DMS 273 treated with DMSO at 0.1 percent for 48 hours (cell line): ENCODE measurements at regions not wholly inside any gene's neighbourhood (a gene's known extent, or its start where the extent isn't known, plus 50 kb on each side); places are given as distances from the start of the nearest gene placed in this dataset.
"Not testable (repeated sequence)": the region's sequence is repeated elsewhere in the genome, so short reads cannot be mapped to it uniquely, and the experiment has no call there.

Experiments
- DNase-seq: peaks from one replicate; lab custom pipeline; 2025; lab: John Stamatoyannopoulos, UW

DNA sequence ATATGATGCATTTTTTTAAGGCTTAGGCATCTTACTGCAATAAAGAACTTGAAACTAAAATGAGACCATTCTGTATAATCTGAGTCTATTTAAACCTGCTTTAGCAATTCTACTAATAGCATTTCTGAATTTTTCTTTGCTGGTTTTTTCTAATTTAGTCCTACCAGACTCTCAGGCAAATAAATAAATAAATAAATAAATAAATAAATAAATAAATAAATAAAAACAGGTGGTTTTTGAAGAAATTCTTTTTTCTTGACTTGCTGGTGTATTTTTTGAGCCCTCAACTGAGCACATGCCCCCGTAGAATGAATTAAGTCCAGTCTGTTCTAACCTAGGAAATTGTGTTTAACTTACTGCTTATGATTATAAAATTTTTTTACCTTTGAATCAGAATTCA is 134.7 kb upstream of the FOXP2 start:
- no peak for DNase-seq

DNA sequence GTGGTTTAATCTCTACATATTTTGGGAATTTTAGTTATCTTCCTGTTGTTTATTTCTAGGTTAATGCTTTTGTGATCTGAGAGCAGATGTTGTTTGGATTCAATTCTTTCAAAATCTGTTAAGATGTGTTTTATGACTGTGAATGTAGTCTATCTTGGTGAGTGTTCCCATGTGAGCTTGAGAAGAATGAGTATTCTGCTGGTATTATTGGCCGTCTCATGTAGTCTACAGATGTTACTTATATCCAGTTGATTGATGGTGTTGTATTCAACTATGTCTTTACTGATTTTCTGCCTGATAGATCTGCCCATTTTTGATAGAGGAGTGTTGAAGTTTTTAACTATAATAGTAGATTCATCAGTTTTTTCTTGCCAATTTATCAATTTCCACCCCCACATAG is 141.4 kb upstream of the FOXP2 start:
- no peak for DNase-seq

DNA sequence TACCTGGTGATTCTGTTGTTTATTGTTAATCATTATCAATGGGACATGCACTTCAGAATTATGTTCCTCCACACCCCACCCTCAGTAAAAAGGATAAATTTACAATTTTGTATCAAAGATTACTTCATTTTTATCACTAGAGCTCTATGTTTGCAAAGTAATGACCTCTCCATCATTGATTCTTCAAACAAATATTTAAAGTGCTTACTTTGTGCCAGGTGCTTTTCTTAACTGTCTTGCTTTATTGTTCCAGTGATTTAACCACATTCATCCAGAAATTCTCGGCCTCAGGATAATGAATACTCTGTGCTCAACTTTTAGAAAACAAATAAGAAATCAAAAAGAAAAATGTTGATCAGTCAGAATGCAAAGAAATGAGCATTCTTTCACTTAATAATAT is 144.9 kb upstream of the FOXP2 start:
- DNase-seq: no peak

DNA sequence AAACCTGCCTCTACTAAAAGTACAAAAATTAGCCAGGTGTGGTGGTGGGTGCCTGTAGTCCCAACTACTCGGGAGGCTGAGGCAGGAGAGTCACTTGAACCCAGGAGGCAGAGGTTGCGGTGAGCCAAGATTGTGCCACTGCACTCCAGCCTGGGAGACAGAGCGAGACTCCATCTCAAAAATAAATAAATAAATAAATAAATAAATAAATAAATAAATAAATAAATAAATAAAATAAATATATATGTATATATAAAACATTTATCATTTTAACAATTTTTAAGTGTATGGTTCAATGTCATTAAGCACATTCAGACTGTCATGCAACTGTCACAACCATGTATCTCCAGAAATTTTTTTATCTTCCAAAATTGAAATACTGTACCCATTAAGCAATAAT is 147.1 kb upstream of the FOXP2 start:
- DNase-seq: not testable (repeated sequence)

DNA sequence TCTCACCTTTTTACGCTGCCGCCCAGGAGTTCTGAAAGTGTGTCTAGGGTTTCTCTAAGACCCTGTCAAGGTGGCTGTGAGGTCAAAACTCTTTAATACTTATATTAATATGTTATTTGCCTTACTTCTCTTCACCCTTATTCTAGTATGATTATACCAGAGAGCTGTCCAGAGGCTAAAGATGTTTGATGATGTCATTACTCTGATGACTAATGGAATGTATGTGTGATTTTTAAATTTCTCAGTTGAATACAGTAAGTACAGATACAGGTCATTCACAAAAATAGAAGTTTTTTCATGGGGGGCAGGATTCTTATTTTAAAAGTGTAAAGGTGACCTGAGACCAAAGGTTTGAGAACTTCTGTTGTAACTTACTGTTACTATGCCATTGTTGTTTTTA is 150.6 kb upstream of the FOXP2 start:
- no peak for DNase-seq

DNA sequence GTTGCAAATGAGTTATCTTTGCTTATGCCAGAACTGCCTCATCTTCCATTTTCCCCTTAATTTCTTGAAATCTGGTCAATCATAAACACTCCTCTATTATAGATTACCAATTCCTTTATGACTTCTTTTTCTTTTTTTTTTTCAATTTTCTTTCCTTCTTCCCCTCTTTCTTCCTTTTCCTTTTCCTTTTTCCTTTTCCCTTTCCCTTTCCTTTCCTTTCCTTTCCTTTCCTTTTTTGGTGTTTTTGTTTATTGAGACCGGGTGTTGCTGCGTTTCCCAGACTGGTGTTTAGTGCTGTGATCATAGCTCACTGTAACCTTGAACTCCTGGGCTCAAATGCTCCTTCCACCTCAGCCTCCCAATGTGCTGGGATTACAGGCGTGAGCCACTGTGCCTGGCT is 151.4 kb upstream of the FOXP2 start:
- no peak for DNase-seq

DNA sequence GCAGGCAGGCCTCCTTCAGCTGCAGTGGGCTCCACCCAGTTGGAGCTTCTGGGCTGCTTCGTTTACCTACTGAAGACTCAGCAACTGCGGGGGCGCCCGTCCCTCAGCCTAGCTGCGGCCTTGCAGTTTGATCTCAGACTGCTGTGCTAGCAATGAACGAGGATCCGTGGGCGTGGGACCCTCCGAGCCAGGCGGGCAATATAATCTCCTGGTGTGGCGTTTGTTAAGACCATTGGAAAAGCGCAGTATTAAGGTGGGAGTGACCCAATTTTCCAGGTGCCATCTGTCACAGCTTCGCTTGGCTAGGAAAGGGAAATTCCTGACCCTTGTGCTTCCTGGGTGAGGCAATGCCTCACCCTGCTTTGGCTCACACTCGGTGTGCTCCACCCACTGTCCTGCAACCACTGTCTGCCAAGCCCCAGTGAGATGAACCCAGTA is 159.2 kb upstream of the FOXP2 start:
- DNase-seq: no peak

DNA sequence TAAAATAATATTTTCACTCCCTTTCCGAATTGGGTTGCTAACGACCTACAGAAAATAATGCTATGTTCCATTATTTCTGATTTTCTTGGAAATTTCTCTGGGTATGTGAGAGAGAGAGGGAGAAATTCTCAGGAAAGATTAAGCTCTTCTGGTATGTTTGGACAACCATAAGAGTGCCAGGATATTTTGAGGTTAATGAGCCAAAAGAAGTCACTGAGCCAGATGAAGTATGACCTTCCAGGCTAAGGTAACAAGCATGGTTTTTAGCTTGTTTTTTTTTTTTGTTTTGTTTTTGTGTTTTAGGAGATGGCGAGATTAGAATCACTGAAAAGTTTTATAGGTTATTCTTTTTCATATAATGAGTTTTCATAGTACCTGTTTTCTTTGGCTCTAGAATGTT is 171.0 kb upstream of the FOXP2 start:
- no peak for DNase-seq

DNA sequence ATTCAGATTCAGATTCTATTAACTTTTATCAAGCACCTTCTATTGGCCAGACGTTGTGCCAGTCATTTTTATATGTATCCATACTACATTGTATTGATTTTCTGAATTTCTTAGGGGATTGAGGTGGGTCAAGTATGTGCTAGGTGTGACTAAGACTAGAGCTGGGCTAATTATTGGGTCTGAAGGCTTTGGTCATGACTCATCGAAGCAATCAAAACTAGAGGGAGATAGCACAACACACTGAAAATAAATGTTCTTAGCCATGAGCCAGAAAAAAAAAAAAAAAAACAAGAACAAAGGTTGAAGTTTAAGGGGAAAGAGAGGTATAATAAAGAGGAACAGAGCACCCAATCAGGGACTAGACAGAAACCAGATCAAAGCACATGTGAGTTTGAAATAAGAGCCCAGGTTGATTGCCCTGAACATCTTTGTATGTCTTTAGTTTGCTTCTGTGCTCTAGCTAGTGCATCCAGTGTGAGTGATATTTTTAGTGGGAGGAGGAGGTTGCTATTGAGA is 171.6 kb upstream of the FOXP2 start:
- no peak for DNase-seq

DNA sequence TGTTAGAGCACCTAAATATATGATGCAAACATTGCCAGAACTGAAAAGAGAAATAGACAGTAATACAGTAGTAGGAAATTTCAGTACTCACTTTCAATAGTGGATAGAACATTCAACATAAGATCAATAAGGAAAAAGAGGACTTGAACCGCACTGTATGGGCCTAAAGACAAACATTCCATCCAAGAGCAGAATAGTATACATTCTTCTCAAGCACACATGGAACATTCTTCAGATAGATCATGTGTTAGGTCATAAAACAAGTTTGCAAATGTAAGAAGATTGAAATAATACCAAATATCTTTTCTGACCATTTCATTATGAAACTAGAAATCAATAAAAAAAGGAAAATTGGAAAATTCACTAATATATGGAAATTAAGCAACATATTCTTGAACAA is 185.4 kb upstream of the FOXP2 start:
- DNase-seq: no peak

DNA sequence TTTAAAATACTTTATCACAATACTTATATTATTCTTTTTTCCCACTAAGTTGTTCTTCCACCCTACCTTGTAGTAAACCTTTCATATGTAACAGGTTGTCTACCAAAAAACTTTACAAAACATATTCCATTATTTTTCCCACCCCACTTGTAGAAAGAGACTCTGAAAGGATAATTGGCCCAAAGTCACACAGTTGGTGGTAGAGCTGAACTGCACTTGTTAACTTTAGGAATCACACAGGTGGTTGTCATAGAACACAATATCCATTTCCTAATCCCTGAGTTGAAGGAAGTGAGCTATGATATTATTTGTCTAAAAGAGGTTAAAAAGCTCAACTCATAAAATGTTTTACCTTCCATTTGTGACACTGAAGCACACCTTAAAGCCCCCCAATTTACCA is 188.8 kb upstream of the FOXP2 start:
- DNase-seq: no peak

DNA sequence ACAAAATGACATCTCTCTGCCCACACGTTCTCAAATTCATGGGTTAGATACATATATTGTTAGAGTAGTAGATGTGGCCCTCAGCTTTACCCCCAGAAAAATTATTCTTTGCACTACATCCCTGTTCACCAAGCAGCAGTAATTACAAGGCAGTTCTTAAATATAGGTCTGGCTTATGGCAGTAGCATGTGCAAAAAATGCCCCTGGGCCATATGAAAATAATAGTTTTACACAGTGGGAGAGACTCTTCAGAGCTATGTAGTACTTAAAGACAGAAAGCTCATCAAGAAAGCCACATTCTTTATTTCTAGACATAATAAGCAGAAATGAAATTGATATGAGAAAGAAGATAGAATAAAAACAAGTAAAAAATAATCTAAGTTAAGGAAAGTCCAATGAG is 196.3 kb upstream of the FOXP2 start:
- DNase-seq: no peak

DNA sequence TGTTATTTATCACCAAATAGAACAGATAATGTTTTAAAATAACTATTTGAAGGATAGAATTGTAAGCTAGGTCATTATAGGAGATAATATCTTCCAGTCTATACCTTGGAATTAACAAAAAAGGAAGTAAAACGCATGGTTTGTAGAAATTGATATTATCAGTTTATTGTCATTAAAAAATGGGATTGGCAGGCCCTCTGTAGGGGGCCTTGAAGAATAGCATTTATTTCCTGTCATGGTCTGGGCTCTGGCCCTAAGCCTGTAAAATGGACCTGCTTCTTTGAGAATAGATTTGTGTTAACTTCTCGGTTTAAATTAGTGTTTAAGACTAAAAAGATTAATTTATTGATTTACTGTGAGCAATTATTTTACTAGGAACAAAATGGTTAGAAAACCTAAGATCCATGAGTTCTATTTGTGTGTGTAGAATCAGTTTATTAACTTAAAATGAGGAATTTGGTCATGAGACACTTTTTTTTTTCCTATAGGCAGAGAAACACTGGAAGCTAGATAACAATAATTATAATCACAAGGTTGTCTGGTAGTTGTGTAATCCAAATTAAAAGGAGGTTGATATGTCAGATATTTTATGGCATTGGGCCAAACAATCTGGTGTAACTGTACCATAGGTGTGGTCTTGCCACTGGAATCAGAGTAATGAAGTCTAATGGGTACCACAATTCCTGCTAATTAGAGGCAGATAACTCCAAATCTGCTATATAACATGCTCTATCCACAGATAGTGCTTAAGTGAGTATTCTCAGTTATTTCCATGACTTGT is 197.4 kb upstream of the FOXP2 start:
- no peak for DNase-seq

DNA sequence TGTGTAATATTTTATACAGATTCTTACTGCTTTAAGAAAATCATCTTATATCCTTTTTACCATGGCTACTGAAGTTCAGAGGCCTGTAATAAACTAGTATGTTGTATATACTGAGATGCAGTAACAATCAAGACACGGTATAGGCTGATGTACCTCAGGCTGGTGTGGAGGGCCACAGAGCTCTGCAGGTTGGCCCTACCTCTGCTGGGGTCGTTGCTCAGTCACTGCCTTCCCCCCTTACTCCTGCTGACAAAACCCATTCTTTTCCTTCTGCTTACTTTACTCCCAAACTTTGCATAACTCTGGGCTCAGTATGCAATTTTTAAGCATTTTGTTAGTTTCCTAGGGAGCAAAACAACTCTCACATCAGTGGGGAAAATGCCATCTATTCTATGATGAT is 200.1 kb upstream of the FOXP2 start:
- DNase-seq: no peak

DNA sequence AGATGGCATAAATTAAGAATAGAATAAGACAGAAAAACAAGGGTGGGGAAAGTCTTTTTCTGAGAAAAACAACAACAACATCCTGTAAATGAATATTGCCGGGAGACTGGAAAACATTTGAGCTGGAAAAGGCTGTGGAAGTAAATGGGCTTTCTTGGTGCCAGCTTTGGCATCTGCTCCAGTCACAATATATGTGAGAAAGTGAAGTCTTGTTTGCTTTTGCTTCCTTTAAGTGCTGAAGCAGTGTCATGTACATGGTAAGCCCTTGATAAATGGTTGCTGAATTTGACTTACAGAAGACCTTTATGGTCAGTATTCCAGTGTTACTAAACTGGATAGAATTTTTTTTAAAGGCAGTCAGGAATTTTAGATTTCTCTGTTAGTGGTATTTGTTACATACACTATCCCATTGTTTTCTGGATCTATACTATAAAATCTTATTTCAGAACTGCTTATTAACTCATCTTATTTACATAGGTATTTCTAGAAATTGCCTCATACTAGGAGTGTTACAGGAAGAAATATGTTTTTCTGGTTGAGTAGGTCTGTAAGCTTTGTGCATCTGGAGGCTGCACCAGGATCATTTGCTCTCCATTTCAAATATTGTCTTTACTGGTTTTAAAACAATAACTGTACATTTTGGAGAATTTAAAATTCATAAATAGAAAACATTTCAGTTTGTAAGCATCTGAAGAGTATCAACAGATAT is 201.7 kb upstream of the FOXP2 start:
- no peak for DNase-seq

DNA sequence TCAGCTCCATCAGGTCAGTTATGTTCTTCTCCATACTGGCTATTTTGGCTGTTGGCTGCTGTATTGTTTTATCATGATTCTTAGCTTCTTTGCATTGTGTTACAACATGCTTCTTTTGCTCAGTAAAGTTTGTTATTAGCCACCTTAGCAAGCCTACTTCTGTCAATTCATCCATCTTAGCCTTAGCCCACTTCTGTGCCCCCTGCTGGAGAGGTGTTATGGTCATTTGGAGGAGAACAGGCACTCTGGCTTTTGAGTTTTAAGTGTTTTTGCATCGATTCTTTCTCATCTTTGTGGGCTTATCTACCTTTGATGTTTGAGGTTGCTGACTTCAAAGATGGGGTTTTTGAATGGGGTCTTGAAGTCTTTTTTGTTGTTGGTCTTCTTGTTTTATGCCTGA is 204.6 kb upstream of the FOXP2 start:
- no peak for DNase-seq

DNA sequence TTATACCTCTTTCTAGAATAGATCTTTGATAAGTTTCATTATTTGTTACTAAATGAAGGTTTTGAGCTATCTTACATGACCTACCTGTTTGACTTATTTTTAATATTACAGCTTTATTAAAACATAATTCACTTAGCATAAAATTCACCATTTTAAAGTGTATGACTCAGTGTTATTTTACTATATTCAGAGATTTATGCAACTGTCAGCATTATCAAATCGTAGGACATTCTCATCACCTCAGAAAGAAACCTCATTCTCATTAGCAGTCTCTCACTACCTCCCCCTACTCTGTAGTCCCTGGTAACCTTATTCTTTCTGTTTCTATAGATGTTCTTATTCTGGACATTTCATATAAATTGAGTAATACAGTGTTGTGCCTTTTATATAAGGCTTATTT is 207.9 kb upstream of the FOXP2 start:
- DNase-seq: no peak

DNA sequence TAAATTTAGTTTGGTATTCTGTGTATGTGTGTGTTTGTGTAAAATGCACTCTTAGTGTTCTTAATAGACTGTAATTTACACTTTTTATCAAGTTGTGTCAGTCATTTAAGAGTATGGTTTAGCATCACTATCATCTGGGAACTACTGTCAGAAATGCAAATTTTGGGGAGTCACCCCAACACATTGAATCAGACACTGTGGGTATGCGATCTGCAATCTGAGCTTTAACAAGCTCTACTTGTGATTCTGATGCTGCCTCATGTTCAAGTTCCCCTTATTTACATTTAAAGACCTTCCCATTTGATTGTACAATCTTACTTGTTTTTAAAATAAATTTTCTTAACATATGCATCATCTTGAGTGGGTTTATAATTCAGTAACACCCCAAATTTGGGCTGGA is 218.1 kb upstream of the FOXP2 start:
- DNase-seq: no peak

DNA sequence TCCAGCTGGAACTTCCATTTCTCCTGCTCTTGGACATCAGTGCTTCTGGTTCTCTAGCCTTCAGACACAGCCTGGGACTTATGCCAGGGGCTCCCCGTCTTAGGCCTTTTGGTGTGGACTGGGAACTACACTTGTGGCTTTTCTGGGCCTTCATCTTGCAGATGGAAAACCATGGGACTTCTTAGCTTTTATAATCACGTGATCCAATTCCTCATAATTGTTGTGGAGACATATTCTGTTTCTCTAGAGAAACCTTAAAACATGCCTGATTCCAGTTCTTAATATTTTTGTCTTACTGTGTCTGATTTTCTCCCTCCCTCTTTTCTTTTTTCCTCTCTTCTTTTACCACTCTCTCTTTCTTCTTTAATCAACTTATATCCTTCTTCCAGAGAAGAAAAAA is 224.2 kb upstream of the FOXP2 start:
- DNase-seq: no peak

DNA sequence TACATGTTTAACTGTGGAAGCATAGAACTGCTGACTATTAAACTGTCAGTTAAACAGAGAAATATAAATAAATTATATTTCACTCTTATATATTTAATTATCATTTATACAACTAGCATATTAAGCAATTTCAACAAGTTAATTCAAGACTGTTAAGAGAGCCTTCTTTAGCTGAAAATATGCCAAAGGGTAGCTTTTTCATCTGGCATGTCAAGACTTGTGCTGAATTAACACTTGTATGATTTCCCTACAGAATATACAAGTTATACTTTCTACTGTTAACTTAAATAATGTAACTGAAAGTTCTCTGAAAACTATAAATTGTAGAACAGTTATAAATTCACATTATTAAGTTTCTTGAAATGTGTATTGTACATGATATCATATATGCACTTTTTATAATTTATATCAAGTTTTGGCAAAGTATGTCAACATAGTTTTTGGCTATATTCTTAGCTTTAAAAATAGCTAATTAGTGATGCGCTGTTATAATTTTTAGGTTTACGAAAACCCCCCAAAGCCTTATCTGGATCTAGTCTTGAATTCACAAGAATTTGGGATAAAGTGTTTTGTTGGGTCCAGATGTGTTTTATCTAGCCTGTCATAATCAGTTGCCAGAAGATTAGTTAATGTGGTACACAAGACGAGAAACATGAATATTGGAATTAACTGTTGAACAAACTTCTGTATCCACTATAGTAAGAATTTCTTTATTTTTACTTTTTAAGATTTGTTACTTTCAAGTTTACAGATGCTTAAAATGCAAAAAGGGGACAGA is 231.1 kb upstream of the FOXP2 start:
- DNase-seq: no peak

DNA sequence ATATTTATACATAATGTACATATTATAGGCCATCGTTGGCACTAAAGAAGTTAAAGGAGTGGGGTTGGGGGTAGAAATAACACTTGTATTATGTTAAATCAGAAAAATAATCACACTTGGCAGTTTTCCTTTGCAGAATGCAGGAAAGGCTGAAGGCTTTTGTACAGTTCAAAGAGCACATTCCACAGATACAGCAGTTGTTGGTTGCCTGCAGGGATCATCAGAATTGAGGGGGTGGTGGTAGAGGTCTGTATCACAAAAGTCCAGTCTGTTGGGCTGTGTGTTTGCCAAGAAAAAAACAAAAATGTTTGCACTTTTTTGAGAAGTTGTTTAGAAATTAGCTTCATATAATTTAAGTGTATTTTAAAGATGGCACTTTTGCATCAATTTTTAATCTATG is 231.8 kb upstream of the FOXP2 start:
- no peak for DNase-seq

DNA sequence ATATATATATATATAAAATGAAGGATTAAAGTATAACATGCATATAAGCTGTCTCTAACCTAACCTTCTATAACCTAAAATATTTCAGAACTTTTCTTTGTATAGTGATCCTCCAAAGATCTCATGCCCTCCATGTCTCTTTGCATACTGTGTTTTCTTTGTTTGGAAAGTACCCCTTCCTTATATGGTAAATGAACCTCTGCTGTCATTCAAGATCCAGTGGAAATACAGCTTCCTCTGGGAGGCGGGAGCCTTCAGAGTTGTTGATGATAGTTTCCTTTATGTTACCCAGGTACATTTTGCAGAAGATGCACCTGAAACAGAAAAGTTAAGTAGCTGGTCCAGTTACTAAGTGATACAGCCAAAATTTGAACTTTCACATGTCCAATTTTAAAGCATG is 233.3 kb upstream of the FOXP2 start:
- DNase-seq: no peak
